HepG2 (cell line): ENCODE measurements at regions not wholly inside any gene's neighbourhood (a gene's known extent, or its start where the extent isn't known, plus 50 kb on each side); places are given as distances from the start of the nearest gene placed in this dataset.
"Not testable (repeated sequence)": the region's sequence is repeated elsewhere in the genome, so short reads cannot be mapped to it uniquely, and the experiment has no call there.

Experiments
- ATAC-seq: fragments of 200-7000 bp; cut with Tn5 transposase; 3 replicates; pipeline ENCODE4 v1.9.1; 2020; ENCODE audit warnings: mild to moderate bottlenecking, moderate library complexity
- BruUV-seq: library from RNA; stranded (reverse); fragments of 400-500 nt; replicated peaks from 2 replicates; lab custom pipeline; 2021; lab: Mats Ljungman, UMichigan
- CTCF ChIA-PET: fragments of 300-600 bp; formaldehyde crosslinking; extraction: SDS; loops from one replicate; lab custom pipeline; 2021; ENCODE audit warnings: low total read pairs, inconsistent platforms, low intra/inter-chr PET ratio; lab: Yijun Ruan, JAX
- POLR2A ChIA-PET: fragments of 350-600 bp; sonication (Branson Sonifier 250); formaldehyde crosslinking; loops from one replicate; lab custom pipeline; 2020; ENCODE audit warnings: antibody characterized with exemption, inconsistent platforms; lab: Yijun Ruan, JAX
- DNase-seq: peaks from one replicate; pipeline ENCODE4 v3.0.0-alpha.2; 2015; ENCODE audit warnings: low spot score
- FAIRE-seq: peaks from 3 replicates; lab custom pipeline; 2011; peaks lifted over from hg19 to GRCh38; lab: Jason Lieb, UNC
- H2AFZ ChIP-seq: one replicate; pipeline ENCODE4 v1.6.1; 2011; ENCODE audit warnings: low read length, inconsistent platforms
- H3K27ac ChIP-seq: fragments of 300-600 bp; 3 replicates; pipeline ENCODE4 v1.8.0; 2011; ENCODE audit warnings: mixed run types, mild to moderate bottlenecking, mixed read lengths, low read length, inconsistent platforms; ENCODE audit not compliant: insufficient read depth; ENCODE audit errors: extremely low read length
- H3K27me3 ChIP-seq, 2 experiments: fragments of 200-600 bp in 1 of 2; 2 replicates in 1 of 2; 3 replicates in 1 of 2; pipeline versions ENCODE4 v1.6.0 to v1.8.0; 2011; ENCODE audit warnings: low read length in 2 of 2, mild to moderate bottlenecking in 2 of 2, moderate library complexity in 2 of 2, inconsistent platforms in 1 of 2; ENCODE audit not compliant: insufficient read depth in 2 of 2, control insufficient read depth in 1 of 2
- H3K36me3 ChIP-seq, 2 experiments: fragments of 200-600 bp in 1 of 2; replicated peaks in 1 of 2; 2 replicates in 1 of 2; 3 replicates in 1 of 2; pipeline versions ENCODE4 v1.5.1 to v1.8.0; 2011; ENCODE audit warnings: low read length in 2 of 2, inconsistent platforms in 1 of 2; ENCODE audit not compliant: insufficient read depth in 2 of 2, control insufficient read depth in 1 of 2
- H3K4me1 ChIP-seq: 2 replicates; pipeline ENCODE4 v1.5.1; 2012; ENCODE audit warnings: low read length, inconsistent platforms; ENCODE audit not compliant: insufficient read depth
- H3K4me2 ChIP-seq: 2 replicates; pipeline ENCODE4 v1.6.0; 2011; ENCODE audit warnings: low read depth, low read length, inconsistent platforms
- H3K4me3 ChIP-seq, 3 experiments: fragments of 200-600 bp in 1 of 3; sonication (generic), shearing (Covaris generic) in 1 of 3; replicated peaks in 1 of 3; 2 replicates each; pipeline ENCODE4 v1.5.1; 2011 to 2016; ENCODE audit warnings: low read length in 3 of 3, inconsistent platforms in 2 of 3, low read depth in 2 of 3, mild to moderate bottlenecking in 2 of 3, control low read depth in 1 of 3, mixed read lengths in 1 of 3; ENCODE audit not compliant: insufficient read depth in 1 of 3
- H3K79me2 ChIP-seq: one replicate; pipeline ENCODE4 v1.6.1; 2011; ENCODE audit warnings: low read length, inconsistent platforms; ENCODE audit not compliant: insufficient read depth
- H3K9ac ChIP-seq: 2 replicates; pipeline ENCODE4 v1.6.0; 2011; ENCODE audit warnings: mild to moderate bottlenecking, low read depth, low read length, inconsistent platforms; ENCODE audit not compliant: insufficient read depth
- H3K9me3 ChIP-seq: 2 replicates; pipeline ENCODE4 v1.5.1; 2012; ENCODE audit warnings: mild to moderate bottlenecking, low read length
- H4K20me1 ChIP-seq: 2 replicates; pipeline ENCODE4 v1.6.0; 2011; ENCODE audit warnings: inconsistent platforms, mild to moderate bottlenecking, low read length, moderate library complexity; ENCODE audit not compliant: insufficient read depth
- ATM ChIP-seq: fragments of 450-650 bp; IDR thresholded peaks from 2 replicates; pipeline ENCODE4 v1.7.1; 2017; ENCODE audit warnings: mild to moderate bottlenecking, borderline replicate concordance
- FOXK1 ChIP-seq: sonication (generic); formaldehyde crosslinking; IDR thresholded peaks from 2 replicates; pipeline ENCODE4 v1.4.0; 2020; ENCODE audit warnings: low read depth, missing genetic modification reagents, borderline replicate concordance
- HDAC1 ChIP-seq: sonication (generic); formaldehyde crosslinking; IDR thresholded peaks from 2 replicates; pipeline ENCODE4 v1.5.1; 2020; ENCODE audit warnings: mild to moderate bottlenecking, missing genetic modification reagents
- TSC22D2 ChIP-seq: sonication (generic); formaldehyde crosslinking; IDR thresholded peaks from 2 replicates; pipeline ENCODE4 v1.5.1; 2020; ENCODE audit warnings: missing genetic modification reagents, mild to moderate bottlenecking, borderline replicate concordance
- ZNF7 ChIP-seq: IDR thresholded peaks from 2 replicates; pipeline ENCODE4 v1.6.1; 2016; ENCODE audit warnings: missing biosample characterization, missing genetic modification reagents
- WGBS: methylation state at CpG from one replicate; pipeline ENCODE4 v1.1.6; 2017; ENCODE audit warnings: low lambda C conversion rate; 5-methylcytosine and 5-hydroxymethylcytosine counted together
- in situ Hi-C: cut with HindIII; loops from 2 replicates; pipeline ENCODE4 v1.10.0; 2017; ENCODE audit warnings: low pct_unique_long_range_greater_than_20kb; ENCODE audit not compliant: extremely low pct_ligation_motif_present
- intact Hi-C: fragments of 100-400 bp; cut with micrococcal nuclease; formaldehyde crosslinking; loops from one replicate; pipeline ENCODE4 v1.10.0; 2022; ENCODE audit not compliant: unreplicated experiment

DNA sequence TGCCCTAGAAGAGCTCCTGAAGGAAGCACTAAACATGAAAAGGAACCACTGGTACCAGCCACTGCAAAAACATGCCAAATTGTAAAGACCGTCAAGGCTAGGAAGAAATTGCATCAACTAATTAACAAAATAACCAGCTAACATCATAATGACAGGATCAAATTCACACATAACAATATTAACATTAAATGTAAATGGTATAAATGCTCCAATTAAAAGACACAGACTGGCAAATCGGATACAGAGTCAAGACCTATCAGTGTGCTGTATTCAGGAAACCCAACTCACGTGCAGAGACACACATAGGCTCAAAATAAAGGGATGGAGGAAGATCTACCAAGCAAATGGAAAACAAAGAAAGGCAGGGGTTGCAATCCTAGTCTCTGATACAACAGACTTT is 137.0 kb upstream of the BCL9 start:
- POLR2A ChIA-PET, H3K4me1 ChIP-seq, H3K4me2 ChIP-seq, H2AFZ ChIP-seq, ATAC-seq, H3K4me3 ChIP-seq, H3K79me2 ChIP-seq, intact Hi-C loops, H3K27ac ChIP-seq, H3K36me3 ChIP-seq, DNase-seq, in situ Hi-C loops, H3K27me3 ChIP-seq, H4K20me1 ChIP-seq, FAIRE-seq, CTCF ChIA-PET, H3K9ac ChIP-seq, H3K9me3 ChIP-seq, BruUV-seq: not testable (repeated sequence)
- WGBS, result 49% methylated on average over 3 of the region's 3 CpGs

DNA sequence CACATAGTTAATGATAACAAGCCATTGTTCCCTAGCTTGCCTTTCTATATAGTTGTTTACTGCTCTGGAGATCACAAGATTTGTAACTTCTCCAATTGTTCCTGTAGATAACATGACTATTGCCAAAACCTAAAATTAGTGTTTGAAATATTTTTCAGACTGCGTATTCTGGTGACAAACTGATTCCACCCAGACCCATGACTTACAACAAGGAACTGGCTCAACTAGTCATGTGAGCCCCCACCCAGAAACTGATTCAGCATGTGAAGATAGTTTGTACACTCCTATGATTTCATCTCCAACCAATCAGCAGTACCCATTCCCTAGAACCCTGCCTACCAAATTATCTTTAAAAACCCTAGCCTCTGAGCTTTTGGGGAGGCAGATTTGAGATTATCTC is 131.4 kb upstream of the BCL9 start:
- intact Hi-C loops, result no loop called here

DNA sequence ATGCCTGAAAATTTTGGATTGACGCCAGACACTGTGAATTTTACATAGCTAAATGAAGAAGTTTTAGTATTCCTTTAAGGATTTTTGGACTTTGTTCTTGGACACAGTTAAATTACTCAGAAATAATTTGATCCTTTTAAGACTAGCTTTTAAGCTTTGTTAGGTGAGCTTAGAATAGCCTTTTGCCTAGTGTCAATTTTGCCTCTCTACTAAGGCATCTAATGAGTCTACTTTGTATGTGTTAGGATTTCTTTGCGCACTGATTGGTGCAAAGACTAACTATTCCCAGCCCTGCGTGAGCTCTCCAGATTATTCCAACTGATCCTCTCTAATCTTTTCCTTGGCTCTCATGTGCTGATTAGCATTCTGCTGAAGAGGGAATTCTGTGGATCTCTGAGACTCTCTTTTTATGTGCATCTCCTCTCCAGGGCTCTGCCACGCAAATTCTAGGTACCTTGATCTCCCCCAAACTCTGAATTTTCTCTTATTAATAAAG is 128.1 kb upstream of the BCL9 start:
- Histone ChIP-seq H3K9me3 (no peaks in the 10 kb centered on the region), H3K9ac (no peak overlapping the region), H3K27me3 (no peaks in the 10 kb centered on the region), H3K4me1 (no peaks in the 10 kb centered on the region), H3K36me3 (no peaks in the 10 kb centered on the region), H3K27ac (no peak overlapping the region)
- 46% methylated on average over 4 of the region's 4 CpGs for WGBS
- BruUV-seq, result no TSS peak
- FAIRE-seq (no peak), ATAC-seq (no peak), DNase-seq (no peak)
- intact Hi-C loops, result no loop called here
- no peak for TF ChIP-seq FOXK1
- TF ChIP-seq HDAC1 (CRISPR knock-in tag), result no peak
- TF ChIP-seq, all 625 proteins: peak for 0
- no peaks in the 10 kb centered on the region for H4K20me1 ChIP-seq
- H2AFZ ChIP-seq, result no peak overlapping the region
- H3K4me3 ChIP-seq, result no peak overlapping the region
- H3K79me2 ChIP-seq, result no peaks in the 10 kb centered on the region
- CTCF ChIA-PET, result no interaction called here
- H3K4me2 ChIP-seq, result no peak overlapping the region
- in situ Hi-C loops, result no loop called here
- POLR2A ChIA-PET, result no interaction called here

More for the DNA sequence above, 131.4 kb upstream of the BCL9 start:
- Histone ChIP-seq H3K4me2 (no peak overlapping the region), H3K9me3 (no peaks in the 10 kb centered on the region), H3K4me3 (no peak overlapping the region), H4K20me1 (no peaks in the 10 kb centered on the region), H3K4me1 (no peaks in the 10 kb centered on the region), H2AFZ (no peak overlapping the region), H3K36me3 (no peaks in the 10 kb centered on the region), H3K27ac (no peak overlapping the region), H3K79me2 (no peaks in the 10 kb centered on the region), H3K9ac (no peak overlapping the region), H3K27me3 (no peaks in the 10 kb centered on the region)
- BruUV-seq, result no TSS peak
- POLR2A ChIA-PET, result no interaction called here
- TF ChIP-seq ZNF7 (CRISPR knock-in tag), result no peak
- no peak for TF ChIP-seq ATM
- TF ChIP-seq TSC22D2 (CRISPR knock-in tag), result no peak
- 82% methylated on average over 1 of the region's 1 CpG for WGBS
- DNase-seq (no peak), FAIRE-seq (no peak), ATAC-seq (no peak)
- in situ Hi-C loops, result no loop called here
- CTCF ChIA-PET, result no interaction called here
